GM12878 (cell line): ENCODE measurements at regions not wholly inside any gene's neighbourhood (a gene's known extent, or its start where the extent isn't known, plus 50 kb on each side); places are given as distances from the start of the nearest gene placed in this dataset.

ENCODE experiments used
- ATAC-seq: fragments of 200-7000 bp; cut with Tn5 transposase; 3 replicates; pipeline ENCODE4 v1.9.1; 2020; ENCODE audit warnings: mild to moderate bottlenecking, moderate library complexity
- BruUV-seq: library from RNA; stranded (reverse); fragments of 400-500 nt; replicated peaks from 2 replicates; lab custom pipeline; 2021; lab: Mats Ljungman, UMichigan
- CTCF ChIA-PET: fragments of 300-600 bp; sonication (Branson Sonifier 250); formaldehyde crosslinking; extraction: SDS; loops from one replicate; lab custom pipeline; 2021; ENCODE audit warnings: inconsistent platforms; lab: Yijun Ruan, JAX
- POLR2A ChIA-PET: fragments of 350-600 bp; formaldehyde crosslinking; extraction: SDS; loops from one replicate; lab custom pipeline; 2021; ENCODE audit warnings: inconsistent platforms; lab: Charles Lee
- RAD21 ChIA-PET: fragments of 300-600 bp; sonication (Branson Sonifier 250); formaldehyde crosslinking; loops from one replicate; lab custom pipeline; 2023; ENCODE audit warnings: antibody characterized with exemption; ENCODE audit not compliant: unreplicated experiment; lab: Charles Lee
- SMC1A ChIA-PET: fragments of 300-600 bp; sonication (Branson Sonifier 250); formaldehyde crosslinking; loops from one replicate; lab custom pipeline; 2023; ENCODE audit not compliant: unreplicated experiment, uncharacterized antibody; lab: Charles Lee
- DNase-seq: peaks from one replicate; pipeline ENCODE4 v3.0.0-alpha.2; 2011; ENCODE audit warnings: low read depth, low spot score
- FAIRE-seq: peaks from 3 replicates; lab custom pipeline; 2011; peaks lifted over from hg19 to GRCh38; lab: Jason Lieb, UNC
- H2AFZ ChIP-seq: 2 replicates; pipeline ENCODE4 v1.6.0; 2011; ENCODE audit warnings: low read depth, low read length, control low read depth; ENCODE audit not compliant: control insufficient read depth
- H3K27ac ChIP-seq: 2 replicates; pipeline ENCODE4 v1.5.1; 2011; ENCODE audit warnings: control low read depth; ENCODE audit not compliant: control insufficient read depth, insufficient read depth
- H3K27me3 ChIP-seq, 2 experiments: replicated peaks in 1 of 2; 2 replicates each; pipeline versions ENCODE4 v1.6.0 to v1.6.1; 2011; ENCODE audit warnings: low read length in 1 of 2; ENCODE audit not compliant: control insufficient read depth in 2 of 2, insufficient read depth in 2 of 2
- H3K36me3 ChIP-seq, 2 experiments: 2 replicates each; pipeline ENCODE4 v1.5.1; 2011; ENCODE audit warnings: low read length in 1 of 2; ENCODE audit not compliant: control insufficient read depth in 2 of 2, insufficient read depth in 2 of 2
- H3K4me1 ChIP-seq: 2 replicates; pipeline ENCODE4 v1.6.1; 2011; ENCODE audit warnings: mild to moderate bottlenecking, low read length, moderate library complexity, mixed read lengths; ENCODE audit not compliant: control insufficient read depth, insufficient read depth
- H3K4me2 ChIP-seq: 2 replicates; pipeline ENCODE4 v1.6.0; 2011; ENCODE audit warnings: control low read depth; ENCODE audit not compliant: control insufficient read depth, insufficient read depth
- H3K4me3 ChIP-seq: fragments of 200-600 bp; sonication (generic); 2 replicates; pipeline ENCODE4 v1.5.1; 2016
- H3K79me2 ChIP-seq: 2 replicates; pipeline ENCODE4 v1.6.0; 2011; ENCODE audit warnings: low read length; ENCODE audit not compliant: control insufficient read depth, insufficient read depth
- H3K9ac ChIP-seq: 2 replicates; pipeline ENCODE4 v1.8.0; 2011; ENCODE audit warnings: low read length, control low read depth, mixed read lengths; ENCODE audit not compliant: control insufficient read depth, insufficient read depth
- H3K9me3 ChIP-seq: replicated peaks from 3 replicates; pipeline ENCODE4 v1.5.1; 2011; ENCODE audit warnings: mild to moderate bottlenecking, low read length; ENCODE audit not compliant: control insufficient read depth, insufficient read depth
- H4K20me1 ChIP-seq: 2 replicates; pipeline ENCODE4 v1.6.0; 2011; ENCODE audit not compliant: control insufficient read depth, insufficient read depth
- ATF7 ChIP-seq: fragments of 450-650 bp; IDR thresholded peaks from 2 replicates; pipeline ENCODE4 v1.6.1; 2016; ENCODE audit warnings: low read depth, mild to moderate bottlenecking
- HDAC2 ChIP-seq: fragments of 200-600 bp; sonication (generic); IDR thresholded peaks from 2 replicates; pipeline ENCODE4 v1.6.1; 2017
- KDM1A ChIP-seq: fragments of 200-600 bp; sonication (generic); IDR thresholded peaks from 2 replicates; pipeline ENCODE4 v1.6.1; 2016; ENCODE audit warnings: borderline replicate concordance
- TARDBP ChIP-seq: IDR thresholded peaks from 2 replicates; pipeline ENCODE4 v1.6.1; 2016; ENCODE audit warnings: borderline replicate concordance
- YY1 ChIP-seq: IDR thresholded peaks from 2 replicates; pipeline ENCODE4 v1.6.1; 2011; ENCODE audit warnings: low read depth, mild to moderate bottlenecking, low read length
- WGBS: methylation state at CpG from one replicate; pipeline ENCODE4 v1.1.6; 2016; ENCODE audit warnings: low lambda C conversion rate; ENCODE audit not compliant: insufficient replicate concordance, insufficient coverage; ENCODE audit errors: missing lambda C conversion rate; 5-methylcytosine and 5-hydroxymethylcytosine counted together
- in situ Hi-C: fragments of 300-500 bp; cut with MboI; formaldehyde crosslinking; loops from 9 replicates; pipeline ENCODE4 v1.14.3; 2018; ENCODE audit warnings: mixed read lengths
- intact Hi-C: fragments of 100-400 bp; cut with micrococcal nuclease; formaldehyde crosslinking; loops from one replicate; pipeline ENCODE4 v1.14.2; 2022; ENCODE audit not compliant: unreplicated experiment
- TF ChIP-seq, protein P1 (sequence below): fragments of 150-350 bp; IDR thresholded peaks from 2 replicates; pipeline ENCODE4 v1.6.1; 2016; ENCODE audit warnings: low read depth, low read length

DNA sequence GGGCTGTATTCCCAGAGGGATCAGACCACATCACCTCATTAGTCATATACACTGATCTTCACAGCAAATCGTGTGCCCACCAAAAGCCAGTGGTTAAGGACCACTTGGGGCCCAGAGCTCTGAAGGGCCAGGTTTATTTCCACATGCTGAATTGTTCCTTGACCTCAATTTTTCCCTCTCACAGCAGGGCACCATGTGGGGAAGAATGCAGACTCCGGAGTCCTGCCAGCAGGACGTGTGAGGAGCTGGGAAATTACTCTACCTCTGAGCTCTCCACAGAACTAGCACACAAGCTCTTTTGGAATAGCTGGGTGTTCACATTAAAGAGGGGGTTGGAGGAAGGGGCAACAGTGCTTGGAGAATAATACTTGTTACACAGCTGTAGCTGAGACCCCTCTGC lies 57.6 kb upstream of the SEL1L start:
- DNase-seq, result no peak
- H3K27ac ChIP-seq, result no peak overlapping the region
- ChIA-PET SMC1A (interaction anchor here (0.8 to 1.8 kb wide), 2 partner anchors 10 to 13 kb away, joined by 3 to 4 read pairs; no protein-coding TSS in a partner anchor), POLR2A (no interaction called here), CTCF (interaction anchor here (1.6 kb wide), 1 partner anchor 16 kb away, joined by 3 read pairs; no protein-coding TSS in a partner anchor), RAD21 (no interaction called here)
- ATAC-seq, result no peak
- H3K4me3 ChIP-seq, result no peak overlapping the region
- H2AFZ ChIP-seq, result no peak overlapping the region
- BruUV-seq, result no TSS peak
- H3K79me2 ChIP-seq, result no peaks in the 10 kb centered on the region
- no peak for FAIRE-seq
- H3K9ac ChIP-seq, result no peak overlapping the region
- H3K4me2 ChIP-seq, result no peak overlapping the region
- no peaks in the 10 kb centered on the region for H4K20me1 ChIP-seq
- intact Hi-C loops, result no loop called here
- no peaks in the 10 kb centered on the region for H3K9me3 ChIP-seq
- WGBS, result 14% methylated on average over 3 of the region's 3 CpGs
- no peaks in the 10 kb centered on the region for H3K4me1 ChIP-seq
- no peak for TF ChIP-seq TARDBP
- TF ChIP-seq ATF7, result no peak
- TF ChIP-seq YY1, result no peak
- TF ChIP-seq, protein P1, sequence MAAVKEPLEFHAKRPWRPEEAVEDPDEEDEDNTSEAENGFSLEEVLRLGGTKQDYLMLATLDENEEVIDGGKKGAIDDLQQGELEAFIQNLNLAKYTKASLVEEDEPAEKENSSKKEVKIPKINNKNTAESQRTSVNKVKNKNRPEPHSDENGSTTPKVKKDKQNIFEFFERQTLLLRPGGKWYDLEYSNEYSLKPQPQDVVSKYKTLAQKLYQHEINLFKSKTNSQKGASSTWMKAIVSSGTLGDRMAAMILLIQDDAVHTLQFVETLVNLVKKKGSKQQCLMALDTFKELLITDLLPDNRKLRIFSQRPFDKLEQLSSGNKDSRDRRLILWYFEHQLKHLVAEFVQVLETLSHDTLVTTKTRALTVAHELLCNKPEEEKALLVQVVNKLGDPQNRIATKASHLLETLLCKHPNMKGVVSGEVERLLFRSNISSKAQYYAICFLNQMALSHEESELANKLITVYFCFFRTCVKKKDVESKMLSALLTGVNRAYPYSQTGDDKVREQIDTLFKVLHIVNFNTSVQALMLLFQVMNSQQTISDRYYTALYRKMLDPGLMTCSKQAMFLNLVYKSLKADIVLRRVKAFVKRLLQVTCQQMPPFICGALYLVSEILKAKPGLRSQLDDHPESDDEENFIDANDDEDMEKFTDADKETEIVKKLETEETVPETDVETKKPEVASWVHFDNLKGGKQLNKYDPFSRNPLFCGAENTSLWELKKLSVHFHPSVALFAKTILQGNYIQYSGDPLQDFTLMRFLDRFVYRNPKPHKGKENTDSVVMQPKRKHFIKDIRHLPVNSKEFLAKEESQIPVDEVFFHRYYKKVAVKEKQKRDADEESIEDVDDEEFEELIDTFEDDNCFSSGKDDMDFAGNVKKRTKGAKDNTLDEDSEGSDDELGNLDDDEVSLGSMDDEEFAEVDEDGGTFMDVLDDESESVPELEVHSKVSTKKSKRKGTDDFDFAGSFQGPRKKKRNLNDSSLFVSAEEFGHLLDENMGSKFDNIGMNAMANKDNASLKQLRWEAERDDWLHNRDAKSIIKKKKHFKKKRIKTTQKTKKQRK, result no peak
- TF ChIP-seq HDAC2, result no peak
- TF ChIP-seq KDM1A, result no peak
- TF ChIP-seq, all 136 proteins: peak for 0
- in situ Hi-C loops, result no loop called here
- Histone ChIP-seq H3K27me3 (no peaks in the 10 kb centered on the region; a peak in 1 of 4 replicates), H3K36me3 (no peaks in the 10 kb centered on the region)
